ENCODE measurements at regions not wholly inside any gene's neighbourhood (a gene's known extent, or its start where the extent isn't known, plus 50 kb on each side); places are given as distances from the start of the nearest gene placed in this dataset.

GRCh38 chr2:2751715-2752315, 420.7 kb upstream of the MYT1L start:
- TF ChIP-seq TAF1 (IDR thresholded peaks at IDR 0.05; ENCODE audit: low read depth, low read length) (no peak), TEAD4 (IDR thresholded peaks at IDR 0.05; ENCODE audit: low read depth, low read length) (no peak), BRCA1 (IDR thresholded peaks at IDR 0.05; ENCODE audit: low read depth, low read length) (no peak), MAX (IDR thresholded peaks at IDR 0.05) (no peak), ZNF274 (IDR thresholded peaks at IDR 0.05; ENCODE audit: borderline replicate concordance, extremely low read depth, low read length) (no peak), NRF1 (IDR thresholded peaks at IDR 0.05; ENCODE audit: low read depth, low read length) (no peak), RAD21 (IDR thresholded peaks at IDR 0.05 in 1 of 2, conservative IDR thresholded peaks at IDR 0.05 in 1 of 2; ENCODE audit: low read depth in 2 of 2, low read length in 2 of 2) (no peak), CTCF (IDR thresholded peaks at IDR 0.05; ENCODE audit: control extremely low read depth in 1 of 3, insufficient read depth in 1 of 3, low read depth in 1 of 3, low read length in 3 of 3) (no peak), EP300 (IDR thresholded peaks at IDR 0.05; ENCODE audit: borderline replicate concordance in 1 of 2, low read depth in 2 of 2, low read length in 2 of 2) (no peak)

All from H1 (cell line).